Neural cell (in vitro differentiated cells): ENCODE measurements at regions not wholly inside any gene's neighbourhood (a gene's known extent, or its start where the extent isn't known, plus 50 kb on each side); places are given as distances from the start of the nearest gene placed in this dataset.

ENCODE experiments used
- H2AFZ ChIP-seq: fragments of 200-600, 300-800 bp; sonication (generic), shearing (Covaris generic); 2 replicates; pipeline ENCODE4 v1.6.0; 2014; ENCODE audit warnings: low read depth, mild to moderate bottlenecking, antibody characterized with exemption, low read length, moderate library complexity
- H3F3A ChIP-seq: fragments of 200-600 bp; shearing (Covaris generic); 2 replicates; pipeline ENCODE4 v1.6.1; 2016; ENCODE audit warnings: mild to moderate bottlenecking, moderate library complexity, mixed read lengths, antibody characterized with exemption, low read length; ENCODE audit not compliant: insufficient read depth, poor library complexity, severe bottlenecking
- H3K27ac ChIP-seq: fragments of 200-600, 300-800 bp; sonication (generic), shearing (Covaris generic); 2 replicates; pipeline ENCODE4 v1.5.1; 2014; ENCODE audit warnings: mild to moderate bottlenecking, low read length, moderate library complexity
- H3K27me3 ChIP-seq: fragments of 300-800, 200-600 bp; sonication (generic), shearing (Covaris generic); 2 replicates; pipeline ENCODE4 v1.6.0; 2014; ENCODE audit warnings: mild to moderate bottlenecking, low read depth, low read length, moderate library complexity; ENCODE audit not compliant: insufficient read depth
- H3K36me3 ChIP-seq: fragments of 300-800, 200-600 bp; sonication (generic), shearing (Covaris generic); 2 replicates; pipeline ENCODE4 v1.5.1; 2014; ENCODE audit warnings: mild to moderate bottlenecking, antibody characterized with exemption, low read length, moderate library complexity; ENCODE audit not compliant: insufficient read depth
- H3K4me2 ChIP-seq: fragments of 300-800, 200-600 bp; sonication (generic), shearing (Covaris generic); 2 replicates; pipeline ENCODE4 v1.6.0; 2014; ENCODE audit warnings: mild to moderate bottlenecking, low read length
- H3K4me3 ChIP-seq: fragments of 300-800, 200-600 bp; sonication (generic), shearing (Covaris generic); 2 replicates; pipeline ENCODE4 v1.5.1; 2014; ENCODE audit warnings: mild to moderate bottlenecking, low read length, moderate library complexity
- H3K79me2 ChIP-seq: fragments of 200-600 bp; shearing (Covaris generic); replicated peaks from 2 replicates; pipeline ENCODE4 v1.6.0; 2014; ENCODE audit warnings: mild to moderate bottlenecking, low read length, moderate library complexity; ENCODE audit not compliant: insufficient read depth
- H3K9ac ChIP-seq: fragments of 300-800, 200-600 bp; sonication (generic), shearing (Covaris generic); 2 replicates; pipeline ENCODE4 v1.6.1; 2016; ENCODE audit warnings: mild to moderate bottlenecking, low read length, mixed read lengths
- H3K9me2 ChIP-seq: fragments of 200-600 bp; shearing (Covaris generic); 2 replicates; pipeline ENCODE4 v1.6.1; 2016; ENCODE audit warnings: mild to moderate bottlenecking, low read length, mixed read lengths; ENCODE audit not compliant: insufficient read depth
- H3K9me3 ChIP-seq: fragments of 200-600, 300-800 bp; sonication (generic), shearing (Covaris generic); 2 replicates; pipeline ENCODE4 v1.6.1; 2016; ENCODE audit warnings: mild to moderate bottlenecking, mixed run types, low read length, moderate library complexity, mixed read lengths
- H4K20me1 ChIP-seq: fragments of 200-600 bp; shearing (Covaris generic); 2 replicates; pipeline ENCODE4 v1.6.1; 2016; ENCODE audit warnings: mild to moderate bottlenecking, mixed run types; ENCODE audit not compliant: insufficient read depth
- EP300 ChIP-seq: fragments of 450-650 bp; conservative IDR thresholded peaks from 2 replicates; pipeline ENCODE4 v1.6.1; 2014; ENCODE audit warnings: antibody characterized with exemption, mild to moderate bottlenecking, moderate library complexity; ENCODE audit not compliant: poor library complexity, severe bottlenecking
- EZH2 ChIP-seq: fragments of 200-600, 300-800 bp; shearing (Covaris generic), sonication (generic); IDR thresholded peaks from 2 replicates; pipeline ENCODE4 v1.6.1; 2014; ENCODE audit warnings: antibody characterized with exemption, low read length, borderline replicate concordance, mild to moderate bottlenecking; ENCODE audit not compliant: insufficient read depth, poor library complexity, severe bottlenecking
- MXI1 ChIP-seq: fragments of 450-650 bp; conservative IDR thresholded peaks from 2 replicates; pipeline ENCODE4 v1.6.1; 2014; ENCODE audit warnings: antibody characterized with exemption, mild to moderate bottlenecking; ENCODE audit not compliant: poor library complexity, severe bottlenecking
- POLR2AphosphoS5 ChIP-seq: IDR thresholded peaks from 2 replicates; pipeline ENCODE4 v1.6.1; 2012
- RAD21 ChIP-seq: fragments of 450-650 bp; conservative IDR thresholded peaks from 2 replicates; pipeline ENCODE4 v1.6.1; 2014; ENCODE audit warnings: antibody characterized with exemption, mild to moderate bottlenecking, moderate library complexity
- SMC3 ChIP-seq: fragments of 450-650 bp; conservative IDR thresholded peaks from 2 replicates; pipeline ENCODE4 v1.6.1; 2014; ENCODE audit warnings: antibody characterized with exemption, mild to moderate bottlenecking, moderate library complexity; ENCODE audit not compliant: poor library complexity
- TAF1 ChIP-seq: IDR thresholded peaks from 2 replicates; pipeline ENCODE4 v1.6.1; 2012; ENCODE audit warnings: low read depth
- TF ChIP-seq, protein P1 (sequence below): IDR thresholded peaks from 2 replicates; pipeline ENCODE4 v1.6.1; 2012; ENCODE audit warnings: borderline replicate concordance
- TF ChIP-seq, protein P2 (sequence below): fragments of 450-650 bp; IDR thresholded peaks from 2 replicates; pipeline ENCODE4 v1.5.1; 2014; ENCODE audit warnings: antibody characterized with exemption, mild to moderate bottlenecking, moderate library complexity; ENCODE audit not compliant: poor library complexity, severe bottlenecking

DNA sequence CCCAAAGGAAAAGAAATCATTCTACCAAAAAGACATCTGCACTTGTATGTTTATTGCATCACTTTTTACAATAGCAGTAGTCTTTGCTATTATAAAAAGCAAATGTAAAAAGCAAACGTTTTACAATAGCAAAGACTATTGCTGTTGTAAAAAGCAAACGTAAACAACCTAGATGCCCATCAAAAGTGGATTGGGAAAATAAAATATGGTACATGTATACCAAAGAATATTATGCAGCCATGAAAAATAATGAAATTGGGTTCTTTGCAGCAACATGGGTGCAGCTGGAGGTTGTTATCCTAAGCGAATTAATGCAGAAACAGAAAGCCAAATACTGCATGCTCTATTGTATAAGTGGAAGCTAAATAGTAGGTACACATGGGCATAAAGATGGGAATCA is 97.3 kb upstream of the ZBTB20 start:
- Histone ChIP-seq H4K20me1 (no peaks in the 10 kb centered on the region), H3K27ac (no peak overlapping the region), H3K36me3 (no peaks in the 10 kb centered on the region), H3F3A (no peaks in the 10 kb centered on the region), H3K9me2 (no peaks in the 10 kb centered on the region), H3K9ac (no peak overlapping the region), H2AFZ (no peak overlapping the region), H3K9me3 (no peaks in the 10 kb centered on the region), H3K4me2 (no peak overlapping the region), H3K27me3 (no peaks in the 10 kb centered on the region), H3K79me2 (no peaks in the 10 kb centered on the region), H3K4me3 (no peak overlapping the region)
- TF ChIP-seq TAF1 (no peak), SMC3 (no peak), MXI1 (no peak), POLR2AphosphoS5 (no peak), EZH2 (no peak), RAD21 (no peak), EP300 (no peak)
- TF ChIP-seq, protein P1, sequence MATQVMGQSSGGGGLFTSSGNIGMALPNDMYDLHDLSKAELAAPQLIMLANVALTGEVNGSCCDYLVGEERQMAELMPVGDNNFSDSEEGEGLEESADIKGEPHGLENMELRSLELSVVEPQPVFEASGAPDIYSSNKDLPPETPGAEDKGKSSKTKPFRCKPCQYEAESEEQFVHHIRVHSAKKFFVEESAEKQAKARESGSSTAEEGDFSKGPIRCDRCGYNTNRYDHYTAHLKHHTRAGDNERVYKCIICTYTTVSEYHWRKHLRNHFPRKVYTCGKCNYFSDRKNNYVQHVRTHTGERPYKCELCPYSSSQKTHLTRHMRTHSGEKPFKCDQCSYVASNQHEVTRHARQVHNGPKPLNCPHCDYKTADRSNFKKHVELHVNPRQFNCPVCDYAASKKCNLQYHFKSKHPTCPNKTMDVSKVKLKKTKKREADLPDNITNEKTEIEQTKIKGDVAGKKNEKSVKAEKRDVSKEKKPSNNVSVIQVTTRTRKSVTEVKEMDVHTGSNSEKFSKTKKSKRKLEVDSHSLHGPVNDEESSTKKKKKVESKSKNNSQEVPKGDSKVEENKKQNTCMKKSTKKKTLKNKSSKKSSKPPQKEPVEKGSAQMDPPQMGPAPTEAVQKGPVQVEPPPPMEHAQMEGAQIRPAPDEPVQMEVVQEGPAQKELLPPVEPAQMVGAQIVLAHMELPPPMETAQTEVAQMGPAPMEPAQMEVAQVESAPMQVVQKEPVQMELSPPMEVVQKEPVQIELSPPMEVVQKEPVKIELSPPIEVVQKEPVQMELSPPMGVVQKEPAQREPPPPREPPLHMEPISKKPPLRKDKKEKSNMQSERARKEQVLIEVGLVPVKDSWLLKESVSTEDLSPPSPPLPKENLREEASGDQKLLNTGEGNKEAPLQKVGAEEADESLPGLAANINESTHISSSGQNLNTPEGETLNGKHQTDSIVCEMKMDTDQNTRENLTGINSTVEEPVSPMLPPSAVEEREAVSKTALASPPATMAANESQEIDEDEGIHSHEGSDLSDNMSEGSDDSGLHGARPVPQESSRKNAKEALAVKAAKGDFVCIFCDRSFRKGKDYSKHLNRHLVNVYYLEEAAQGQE, result no peak
- TF ChIP-seq, protein P2, sequence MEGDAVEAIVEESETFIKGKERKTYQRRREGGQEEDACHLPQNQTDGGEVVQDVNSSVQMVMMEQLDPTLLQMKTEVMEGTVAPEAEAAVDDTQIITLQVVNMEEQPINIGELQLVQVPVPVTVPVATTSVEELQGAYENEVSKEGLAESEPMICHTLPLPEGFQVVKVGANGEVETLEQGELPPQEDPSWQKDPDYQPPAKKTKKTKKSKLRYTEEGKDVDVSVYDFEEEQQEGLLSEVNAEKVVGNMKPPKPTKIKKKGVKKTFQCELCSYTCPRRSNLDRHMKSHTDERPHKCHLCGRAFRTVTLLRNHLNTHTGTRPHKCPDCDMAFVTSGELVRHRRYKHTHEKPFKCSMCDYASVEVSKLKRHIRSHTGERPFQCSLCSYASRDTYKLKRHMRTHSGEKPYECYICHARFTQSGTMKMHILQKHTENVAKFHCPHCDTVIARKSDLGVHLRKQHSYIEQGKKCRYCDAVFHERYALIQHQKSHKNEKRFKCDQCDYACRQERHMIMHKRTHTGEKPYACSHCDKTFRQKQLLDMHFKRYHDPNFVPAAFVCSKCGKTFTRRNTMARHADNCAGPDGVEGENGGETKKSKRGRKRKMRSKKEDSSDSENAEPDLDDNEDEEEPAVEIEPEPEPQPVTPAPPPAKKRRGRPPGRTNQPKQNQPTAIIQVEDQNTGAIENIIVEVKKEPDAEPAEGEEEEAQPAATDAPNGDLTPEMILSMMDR, result no peak

DNA sequence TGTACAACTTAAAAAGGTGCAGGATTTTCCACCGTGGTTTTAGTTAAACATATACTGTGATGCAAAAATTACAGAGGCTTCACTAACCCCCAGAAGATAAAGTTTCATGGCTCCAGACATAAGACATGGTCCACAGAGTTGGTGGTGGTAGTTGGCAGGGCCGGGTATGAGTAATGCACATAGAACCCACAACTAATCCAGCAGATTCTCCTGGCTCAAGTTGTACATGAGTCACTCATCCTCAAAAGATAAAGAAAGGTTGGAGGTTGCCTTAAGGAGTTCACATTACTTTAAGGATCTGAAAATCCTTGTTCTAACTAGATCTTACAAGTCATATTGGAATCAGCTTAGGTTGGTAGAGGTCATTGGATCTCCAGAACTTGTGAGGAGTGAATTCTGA is 98.3 kb upstream of the ZBTB20 start:
- Histone ChIP-seq H3K79me2 (no peaks in the 10 kb centered on the region), H3K9me2 (no peaks in the 10 kb centered on the region), H3K36me3 (no peaks in the 10 kb centered on the region), H3K9me3 (no peaks in the 10 kb centered on the region), H3K4me3 (no peak overlapping the region), H3K27ac (no peak overlapping the region), H3K27me3 (no peaks in the 10 kb centered on the region), H3K9ac (no peak overlapping the region), H4K20me1 (no peaks in the 10 kb centered on the region), H3F3A (no peaks in the 10 kb centered on the region), H3K4me2 (no peak overlapping the region), H2AFZ (no peak overlapping the region)
- TF ChIP-seq, protein P2, result no peak
- TF ChIP-seq MXI1 (no peak), POLR2AphosphoS5 (no peak), EP300 (no peak), TAF1 (no peak), RAD21 (no peak), EZH2 (no peak), SMC3 (no peak)
- TF ChIP-seq, protein P1, result no peak
